ENCODE measurements at regions not wholly inside any gene's neighbourhood (a gene's known extent, or its start where the extent isn't known, plus 50 kb on each side); places are given as distances from the start of the nearest gene placed in this dataset.

- in situ Hi-C loops (cut with MboI; ENCODE audit: low pct_unique_long_range_greater_than_20kb, low sequenced_read_pairs, unreplicated experiment): no loop called here
- DNase-seq (ENCODE audit: low spot score): no peak
- TF ChIP-seq, protein P1, sequence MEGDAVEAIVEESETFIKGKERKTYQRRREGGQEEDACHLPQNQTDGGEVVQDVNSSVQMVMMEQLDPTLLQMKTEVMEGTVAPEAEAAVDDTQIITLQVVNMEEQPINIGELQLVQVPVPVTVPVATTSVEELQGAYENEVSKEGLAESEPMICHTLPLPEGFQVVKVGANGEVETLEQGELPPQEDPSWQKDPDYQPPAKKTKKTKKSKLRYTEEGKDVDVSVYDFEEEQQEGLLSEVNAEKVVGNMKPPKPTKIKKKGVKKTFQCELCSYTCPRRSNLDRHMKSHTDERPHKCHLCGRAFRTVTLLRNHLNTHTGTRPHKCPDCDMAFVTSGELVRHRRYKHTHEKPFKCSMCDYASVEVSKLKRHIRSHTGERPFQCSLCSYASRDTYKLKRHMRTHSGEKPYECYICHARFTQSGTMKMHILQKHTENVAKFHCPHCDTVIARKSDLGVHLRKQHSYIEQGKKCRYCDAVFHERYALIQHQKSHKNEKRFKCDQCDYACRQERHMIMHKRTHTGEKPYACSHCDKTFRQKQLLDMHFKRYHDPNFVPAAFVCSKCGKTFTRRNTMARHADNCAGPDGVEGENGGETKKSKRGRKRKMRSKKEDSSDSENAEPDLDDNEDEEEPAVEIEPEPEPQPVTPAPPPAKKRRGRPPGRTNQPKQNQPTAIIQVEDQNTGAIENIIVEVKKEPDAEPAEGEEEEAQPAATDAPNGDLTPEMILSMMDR (IDR thresholded peaks at IDR 0.05; ENCODE audit: extremely low read depth, insufficient read depth, missing control alignments): no peak
These were observed 53.4 kb upstream of the EPHA6 start for GRCh38 chr3:96760956-96761355.
